Tibial artery (tissue), 4 donors: ENCODE measurements at regions not wholly inside any gene's neighbourhood (a gene's known extent, or its start where the extent isn't known, plus 50 kb on each side); places are given as distances from the start of the nearest gene placed in this dataset.

Source experiments
- DNase-seq, 2 donors: peaks; one replicate each; pipeline ENCODE4 v3.0.0-alpha.2; 2019
- H3K27ac ChIP-seq, 2 donors: fragments of 200-600 bp; sonication (generic) in 1 of 2; 1 replicate in 1 of 2; 2 replicates in 1 of 2; pipeline ENCODE4 v1.5.1; 2018 to 2019; ENCODE audit warnings: mild to moderate bottlenecking in 1 of 2
- H3K27me3 ChIP-seq, 2 donors: fragments of 200-600 bp; sonication (generic) in 1 of 2; one replicate each; pipeline versions ENCODE4 v1.5.1 to v1.6.0; 2016 to 2019
- H3K36me3 ChIP-seq, 3 donors: fragments of 200-600 bp; sonication (generic) in 2 of 3; one replicate each; pipeline ENCODE4 v1.5.1; 2016 to 2019; ENCODE audit warnings: mild to moderate bottlenecking in 2 of 3
- H3K4me1 ChIP-seq, 4 donors: fragments of 200-600 bp; sonication (generic) in 2 of 4; 1 replicate in 3 of 4; 2 replicates in 1 of 4; pipeline ENCODE4 v1.5.1; 2016 to 2019
- H3K4me3 ChIP-seq, 2 donors: fragments of 200-600 bp; sonication (generic) in 1 of 2; 1 replicate in 1 of 2; 2 replicates in 1 of 2; pipeline ENCODE4 v1.5.1; 2018 to 2019; ENCODE audit warnings: mild to moderate bottlenecking in 2 of 2
- H3K9me3 ChIP-seq, 3 donors: fragments of 200-600 bp; sonication (generic) in 1 of 3; one replicate each; pipeline ENCODE4 v1.5.1; 2016 to 2019
- CTCF ChIP-seq, 2 experiments: fragments of 200-600 bp in 1 of 2; fragments of 450-650 bp in 1 of 2; IDR thresholded peaks; one replicate each; pipeline ENCODE4 v1.5.1; 2017 to 2019; ENCODE audit warnings: antibody characterized with exemption in 2 of 2, mild to moderate bottlenecking in 1 of 2, moderate library complexity in 1 of 2
- intact Hi-C: fragments of 100-400 bp; cut with DNase I; formaldehyde crosslinking; loops from one replicate; pipeline ENCODE4 v1.15.0; 2023; ENCODE audit warnings: low total_unique reads

- no peaks in the 10 kb centered on the region for H3K9me3 ChIP-seq
- H3K4me3 ChIP-seq, result no peak overlapping the region
- no peak for DNase-seq
- peaks cover 0 to 7% (median 0%) of the 10 kb centered on the region in 4 donors for H3K4me1 ChIP-seq
- intact Hi-C loops, result no loop called here
- H3K27me3 ChIP-seq, result no peaks in the 10 kb centered on the region
- H3K27ac ChIP-seq, result no peak overlapping the region
- H3K36me3 ChIP-seq, result no peaks in the 10 kb centered on the region
- no peak for TF ChIP-seq CTCF (IDR thresholded peaks at IDR 0.05)
Measured at GRCh38 chr5:89712134-89712700, 697.3 kb downstream of the CETN3 start.

- Histone ChIP-seq H3K27me3 (no peaks in the 10 kb centered on the region), H3K36me3 (no peaks in the 10 kb centered on the region), H3K9me3 (no peaks in the 10 kb centered on the region), H3K27ac (no peak overlapping the region), H3K4me1 (peaks cover 0 to 7% (median 0%) of the 10 kb centered on the region in 4 donors), H3K4me3 (no peak overlapping the region)
- DNase-seq, result no peak
- no peak for TF ChIP-seq CTCF (IDR thresholded peaks at IDR 0.05)
- intact Hi-C loops, result no loop called here
Measured at GRCh38 chr5:89711526-89711925, 698.0 kb downstream of the CETN3 start.

GRCh38 chr5:89710006-89710405, 699.5 kb downstream of the CETN3 start:
- Histone ChIP-seq H3K27me3 (no peaks in the 10 kb centered on the region), H3K4me3 (no peak overlapping the region), H3K36me3 (no peaks in the 10 kb centered on the region), H3K27ac (no peak overlapping the region), H3K4me1 (peaks cover 0 to 7% (median 0%) of the 10 kb centered on the region in 4 donors), H3K9me3 (no peaks in the 10 kb centered on the region)
- intact Hi-C loops, result no loop called here
- TF ChIP-seq CTCF (IDR thresholded peaks at IDR 0.05), result no peak
- DNase-seq, result no peak

GRCh38 chr5:89707891-89708290, 701.7 kb downstream of the CETN3 start:
- H3K4me1 ChIP-seq, result peaks cover 0 to 7% (median 0%) of the 10 kb centered on the region in 4 donors
- H3K4me3 ChIP-seq, result no peak overlapping the region
- H3K27ac ChIP-seq, result no peak overlapping the region
- no peak for DNase-seq
- H3K27me3 ChIP-seq, result no peaks in the 10 kb centered on the region
- intact Hi-C loops, result no loop called here
- no peaks in the 10 kb centered on the region for H3K9me3 ChIP-seq
- no peak for TF ChIP-seq CTCF (IDR thresholded peaks at IDR 0.05)
- no peaks in the 10 kb centered on the region for H3K36me3 ChIP-seq

GRCh38 chr5:89706731-89707130, 702.8 kb downstream of the CETN3 start:
- peaks cover 0 to 7% (median 0%) of the 10 kb centered on the region in 4 donors for H3K4me1 ChIP-seq
- DNase-seq, result no peak
- H3K4me3 ChIP-seq, result no peak overlapping the region
- intact Hi-C loops, result no loop called here
- H3K27ac ChIP-seq, result no peak overlapping the region
- TF ChIP-seq CTCF (IDR thresholded peaks at IDR 0.05), result no peak
- H3K36me3 ChIP-seq, result no peaks in the 10 kb centered on the region
- no peaks in the 10 kb centered on the region for H3K27me3 ChIP-seq
- H3K9me3 ChIP-seq, result no peaks in the 10 kb centered on the region

- no peaks in the 10 kb centered on the region for H3K36me3 ChIP-seq
- intact Hi-C loops, result no loop called here
- DNase-seq, result no peak
- no peaks in the 10 kb centered on the region for H3K27me3 ChIP-seq
- no peaks in the 10 kb centered on the region for H3K9me3 ChIP-seq
- H3K4me3 ChIP-seq, result no peak overlapping the region
- H3K27ac ChIP-seq, result no peak overlapping the region
- TF ChIP-seq CTCF (IDR thresholded peaks at IDR 0.05), result no peak
- no peaks in the 10 kb centered on the region for H3K4me1 ChIP-seq
Measured at GRCh38 chr5:89703817-89704216, 705.7 kb downstream of the CETN3 start.
